Smooth muscle cell (in vitro differentiated cells): ENCODE measurements at regions not wholly inside any gene's neighbourhood (a gene's known extent, or its start where the extent isn't known, plus 50 kb on each side); places are given as distances from the start of the nearest gene placed in this dataset.

Experiments used
- DNase-seq: peaks from one replicate; lab custom pipeline; 2025; ENCODE audit not compliant: unreplicated experiment; lab: John Stamatoyannopoulos, UW
- H2AFZ ChIP-seq: fragments of 200-600 bp; sonication (generic); 2 replicates; pipeline ENCODE4 v1.6.0; 2016; ENCODE audit warnings: antibody characterized with exemption, low read depth, mild to moderate bottlenecking
- H3F3A ChIP-seq: fragments of 200-600 bp; sonication (generic); 2 replicates; pipeline ENCODE4 v1.6.0; 2017; ENCODE audit warnings: antibody characterized with exemption, low read depth
- H3K27ac ChIP-seq: fragments of 200-600 bp; sonication (generic); 2 replicates; pipeline ENCODE4 v1.5.1; 2016; ENCODE audit warnings: low read depth, mild to moderate bottlenecking
- H3K27me3 ChIP-seq: fragments of 200-600 bp; sonication (generic); 2 replicates; pipeline ENCODE4 v1.6.1; 2016; ENCODE audit warnings: low read depth, mild to moderate bottlenecking
- H3K36me3 ChIP-seq: fragments of 200-600 bp; sonication (generic); 2 replicates; pipeline ENCODE4 v1.5.1; 2016; ENCODE audit warnings: low read depth
- H3K4me1 ChIP-seq: fragments of 200-600 bp; sonication (generic); 2 replicates; pipeline ENCODE4 v1.5.1; 2016; ENCODE audit warnings: low read depth
- H3K4me2 ChIP-seq: fragments of 200-600 bp; sonication (generic); 2 replicates; pipeline ENCODE4 v1.6.0; 2016; ENCODE audit warnings: mild to moderate bottlenecking
- H3K4me3 ChIP-seq: fragments of 200-600 bp; sonication (generic); 2 replicates; pipeline ENCODE4 v1.5.1; 2016; ENCODE audit warnings: mild to moderate bottlenecking
- H3K79me2 ChIP-seq: fragments of 200-600 bp; sonication (generic); 2 replicates; pipeline ENCODE4 v1.6.0; 2016; ENCODE audit warnings: low read depth, mild to moderate bottlenecking
- H3K9ac ChIP-seq: fragments of 200-600 bp; sonication (generic); 2 replicates; pipeline ENCODE4 v1.6.0; 2016; ENCODE audit warnings: low read depth
- H3K9me3 ChIP-seq: fragments of 200-600 bp; sonication (generic); replicated peaks from 2 replicates; pipeline ENCODE4 v1.5.1; 2016; ENCODE audit warnings: low read depth
- H4K20me1 ChIP-seq: fragments of 200-600 bp; sonication (generic); 2 replicates; pipeline ENCODE4 v1.6.0; 2016; ENCODE audit warnings: low read depth
- CTCF ChIP-seq: fragments of 200-600 bp; sonication (generic); IDR thresholded peaks from 2 replicates; pipeline ENCODE4 v1.5.1; 2017; ENCODE audit warnings: borderline replicate concordance, mild to moderate bottlenecking, antibody characterized with exemption; ENCODE audit not compliant: insufficient read depth, poor library complexity, severe bottlenecking
- WGBS: methylation state at CpG from one replicate; pipeline ENCODE4 v1.1.7; 2016; ENCODE audit warnings: low lambda C conversion rate; 5-methylcytosine and 5-hydroxymethylcytosine counted together

GRCh38 chr2:59921743-59922142 is 631.7 kb downstream of the BCL11A start:
- no peak overlapping the region for H3K9ac ChIP-seq
- WGBS, result 93% methylated on average over 4 of the region's 4 CpGs
- H3K4me1 ChIP-seq, result no peaks in the 10 kb centered on the region
- TF ChIP-seq CTCF, result no peak
- DNase-seq, result no peak
- H2AFZ ChIP-seq, result no peak overlapping the region
- peaks cover 7% of the 10 kb centered on the region for H3K27me3 ChIP-seq
- H3K27ac ChIP-seq, result no peak overlapping the region
- no peaks in the 10 kb centered on the region for H3K36me3 ChIP-seq
- no peak overlapping the region for H3K4me2 ChIP-seq
- no peaks in the 10 kb centered on the region for H3K79me2 ChIP-seq
- H3F3A ChIP-seq, result no peaks in the 10 kb centered on the region
- no peaks in the 10 kb centered on the region for H4K20me1 ChIP-seq
- H3K9me3 ChIP-seq, result no peaks in the 10 kb centered on the region
- no peak overlapping the region for H3K4me3 ChIP-seq

- Histone ChIP-seq H3K27ac (no peak overlapping the region), H3F3A (no peaks in the 10 kb centered on the region), H3K79me2 (no peaks in the 10 kb centered on the region), H4K20me1 (no peaks in the 10 kb centered on the region), H3K36me3 (no peaks in the 10 kb centered on the region), H3K9ac (no peak overlapping the region), H3K4me2 (no peak overlapping the region), H2AFZ (no peak overlapping the region), H3K4me3 (no peak overlapping the region), H3K27me3 (peaks cover 7% of the 10 kb centered on the region), H3K4me1 (no peaks in the 10 kb centered on the region), H3K9me3 (no peaks in the 10 kb centered on the region)
- 76% methylated on average over 4 of the region's 4 CpGs for WGBS
- TF ChIP-seq CTCF, result no peak
- no peak for DNase-seq
These were observed 632.5 kb downstream of the BCL11A start for GRCh38 chr2:59920961-59921360.

- no peak overlapping the region for H3K4me3 ChIP-seq
- no peak overlapping the region for H3K9ac ChIP-seq
- no peak overlapping the region for H3K4me2 ChIP-seq
- no peak for TF ChIP-seq CTCF
- H4K20me1 ChIP-seq, result no peaks in the 10 kb centered on the region
- no peaks in the 10 kb centered on the region for H3K9me3 ChIP-seq
- H2AFZ ChIP-seq, result no peak overlapping the region
- H3K27me3 ChIP-seq, result peaks cover 2% of the 10 kb centered on the region
- no peak for DNase-seq
- no peaks in the 10 kb centered on the region for H3K4me1 ChIP-seq
- H3K36me3 ChIP-seq, result no peaks in the 10 kb centered on the region
- H3F3A ChIP-seq, result no peaks in the 10 kb centered on the region
- H3K27ac ChIP-seq, result no peak overlapping the region
- no peaks in the 10 kb centered on the region for H3K79me2 ChIP-seq
- 87% methylated on average over 4 of the region's 4 CpGs for WGBS
These were observed 633.1 kb downstream of the BCL11A start for GRCh38 chr2:59920307-59920706.

GRCh38 chr2:59919579-59919978 is 633.9 kb downstream of the BCL11A start:
- Histone ChIP-seq H3K27me3 (no peaks in the 10 kb centered on the region), H3K27ac (no peak overlapping the region), H3K4me2 (no peak overlapping the region), H3K9me3 (no peaks in the 10 kb centered on the region), H2AFZ (no peak overlapping the region), H3K36me3 (no peaks in the 10 kb centered on the region), H3K4me1 (no peaks in the 10 kb centered on the region), H3K79me2 (no peaks in the 10 kb centered on the region), H3K4me3 (no peak overlapping the region), H3F3A (no peaks in the 10 kb centered on the region), H4K20me1 (no peaks in the 10 kb centered on the region), H3K9ac (no peak overlapping the region)
- no peak for DNase-seq
- TF ChIP-seq CTCF, result no peak
- 84% methylated on average over 1 of the region's 1 CpG for WGBS
